ENCODE measurements at regions not wholly inside any gene's neighbourhood (a gene's known extent, or its start where the extent isn't known, plus 50 kb on each side); places are given as distances from the start of the nearest gene placed in this dataset.
A peak's percentile ranks its signal among the peaks of the same experiment; 100 is the strongest.

DNA sequence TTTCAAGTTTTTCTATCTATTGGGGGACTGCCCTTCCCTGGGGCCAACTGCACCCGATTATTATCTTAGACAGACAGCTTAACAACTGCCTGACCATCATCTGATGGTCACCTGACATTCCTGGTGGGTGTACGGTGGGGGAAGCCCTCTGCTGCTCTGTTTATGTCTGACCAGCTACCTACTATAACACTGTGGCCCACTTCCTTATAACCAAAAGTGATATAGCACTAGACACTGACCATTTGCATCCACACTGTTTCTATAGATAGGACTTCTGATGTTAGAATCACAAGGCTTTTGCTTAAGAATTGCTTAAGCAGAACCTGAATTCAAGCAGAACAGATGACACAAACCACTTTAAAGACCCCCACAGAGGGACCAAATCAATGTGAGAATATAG is 110.5 kb upstream of the RAI14 start:
- Histone ChIP-seq H3K4me3 (no peak overlapping the region), H3K27ac (no peak overlapping the region), H3K4me1 (no peaks in the 10 kb centered on the region), H3K9me3 (peaks cover 0 to 17% (median 0%) of the 10 kb centered on the region in 4 donors), H3K36me3 (no peaks in the 10 kb centered on the region), H3K27me3 (no peaks in the 10 kb centered on the region)
- TF ChIP-seq EP300 (IDR thresholded peaks at IDR 0.05) = no peak
- TF ChIP-seq CTCF (IDR thresholded peaks at IDR 0.05) = no peak
- no peak for TF ChIP-seq POLR2A (IDR thresholded peaks at IDR 0.05)
- DNase-seq (ENCODE audit: low spot score in 2 of 2) = no peak
- WGBS, 2 donors = 84 to 88% methylated on average over 2 of the region's 2 CpGs

DNA sequence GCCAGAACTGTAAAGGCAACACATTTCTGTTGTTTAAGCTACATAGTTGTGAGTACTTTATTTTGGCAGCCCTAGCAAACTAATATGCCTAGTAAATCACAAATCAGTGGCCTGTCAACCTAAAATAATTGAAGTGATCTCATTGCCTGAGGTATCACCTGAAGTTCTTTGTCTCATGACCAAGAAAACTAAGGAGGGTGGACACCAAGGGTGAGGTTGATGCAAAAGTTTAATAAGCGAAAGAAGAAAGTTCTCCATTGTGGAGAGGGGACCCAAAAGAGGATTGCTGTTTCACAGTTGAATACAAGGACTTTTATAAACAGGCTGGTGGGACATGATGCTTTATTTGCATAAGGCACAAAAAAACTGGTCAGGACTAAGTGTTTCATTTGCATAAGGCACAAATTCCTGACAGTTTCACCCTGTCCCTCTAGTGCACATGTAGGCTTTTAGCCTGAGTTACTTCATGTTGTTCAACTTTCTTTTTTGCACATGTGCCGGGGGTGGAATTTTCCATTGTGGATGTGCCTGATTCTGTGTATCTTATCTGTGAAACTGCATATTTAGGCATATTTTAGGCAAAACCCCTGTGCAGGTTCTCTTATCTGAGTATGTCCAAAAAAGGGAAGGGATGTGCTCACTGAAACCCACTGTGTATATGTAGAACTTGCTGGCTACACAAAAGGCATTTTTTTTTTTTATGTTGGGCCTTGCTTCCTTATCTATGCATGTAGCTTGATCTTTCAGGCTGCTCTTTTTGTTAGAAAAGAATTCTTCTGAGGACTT is 108.6 kb upstream of the RAI14 start:
- 93 to 99% methylated on average over 2 of the region's 2 CpGs for WGBS, 2 donors
- H3K27me3 ChIP-seq = no peaks in the 10 kb centered on the region
- peaks cover 0 to 17% (median 0%) of the 10 kb centered on the region in 4 donors for H3K9me3 ChIP-seq
- no peak overlapping the region for H3K27ac ChIP-seq
- TF ChIP-seq CTCF (IDR thresholded peaks at IDR 0.05) = no peak
- no peak for TF ChIP-seq EP300 (IDR thresholded peaks at IDR 0.05)
- DNase-seq (ENCODE audit: low spot score in 2 of 2) = no peak
- peaks cover 0 to 10% (median 2%) of the 10 kb centered on the region in 4 donors for H3K4me1 ChIP-seq
- no peaks in the 10 kb centered on the region for H3K36me3 ChIP-seq
- H3K4me3 ChIP-seq = no peak overlapping the region

DNA sequence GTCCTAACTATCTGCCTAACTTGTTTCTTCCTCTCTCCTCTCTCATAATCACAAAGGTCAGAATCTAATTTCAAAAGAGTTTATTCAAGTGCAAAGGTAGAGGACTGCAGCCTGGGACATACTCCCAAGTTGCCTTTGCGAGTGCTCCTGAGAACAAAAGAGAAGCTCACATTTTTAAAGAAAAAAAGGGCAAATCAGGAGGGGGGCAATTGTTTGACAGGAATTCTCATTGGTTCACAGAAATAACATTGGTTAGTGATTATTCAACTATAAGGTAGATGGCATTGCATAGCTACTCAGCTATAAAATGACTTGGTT is 108.1 kb upstream of the RAI14 start:
- Histone ChIP-seq H3K4me1 (peaks cover 0 to 16% (median 2%) of the 10 kb centered on the region in 4 donors), H3K9me3 (peaks cover 0 to 17% (median 0%) of the 10 kb centered on the region in 4 donors), H3K36me3 (no peaks in the 10 kb centered on the region), H3K27me3 (no peaks in the 10 kb centered on the region), H3K4me3 (no peak overlapping the region), H3K27ac (no peak overlapping the region)
- DNase-seq (ENCODE audit: low spot score in 2 of 2) = no peak
- WGBS, 2 donors = 92 to 97% methylated on average over 1 of the region's 1 CpG
- no peak for TF ChIP-seq POLR2A (IDR thresholded peaks at IDR 0.05)
- TF ChIP-seq EP300 (IDR thresholded peaks at IDR 0.05) = no peak
- TF ChIP-seq CTCF (IDR thresholded peaks at IDR 0.05) = no peak

DNA sequence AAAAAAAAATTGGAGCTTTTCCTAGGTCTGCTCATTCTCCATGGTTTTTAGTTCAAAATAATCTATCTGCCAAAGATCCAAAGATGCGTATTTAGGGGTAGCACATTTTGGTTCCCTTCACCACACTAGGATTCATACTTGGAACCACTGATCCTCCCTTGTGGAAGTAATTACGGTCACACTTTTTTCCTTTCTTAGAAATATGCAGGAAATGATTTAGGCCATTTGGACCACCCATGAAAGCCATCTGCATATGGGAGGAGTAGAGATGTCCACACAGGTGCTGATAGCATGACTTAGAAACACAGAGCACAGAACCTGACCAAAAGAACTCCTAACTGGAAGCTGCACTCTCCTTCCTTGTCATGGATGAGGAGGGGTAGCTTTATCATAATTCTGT is 105.9 kb upstream of the RAI14 start:
- Histone ChIP-seq H3K9me3 (peaks cover 0 to under 1% (median 0%) of the 10 kb centered on the region in 4 donors), H3K4me1 (peaks cover 0 to 31% (median 2%) of the 10 kb centered on the region in 4 donors), H3K4me3 (no peak overlapping the region), H3K27ac (no peak overlapping the region), H3K36me3 (no peaks in the 10 kb centered on the region), H3K27me3 (no peaks in the 10 kb centered on the region)
- DNase-seq (ENCODE audit: low spot score in 2 of 2) = peak in 1 of 2 donors; percentile 14
- WGBS, 2 donors = 70 to 75% methylated on average over 2 of the region's 2 CpGs
- no peak for TF ChIP-seq CTCF (IDR thresholded peaks at IDR 0.05)
- TF ChIP-seq POLR2A (IDR thresholded peaks at IDR 0.05) = no peak
- no peak for TF ChIP-seq EP300 (IDR thresholded peaks at IDR 0.05)

GRCh38 chr5:34550964-34551363 is 105.2 kb upstream of the RAI14 start:
- WGBS, 2 donors = 26 to 78% methylated on average over 3 of the region's 3 CpGs
- Histone ChIP-seq H3K36me3 (no peaks in the 10 kb centered on the region), H3K9me3 (no peaks in the 10 kb centered on the region), H3K4me3 (no peak overlapping the region), H3K27ac (no peak overlapping the region), H3K27me3 (no peaks in the 10 kb centered on the region), H3K4me1 (peaks cover 0 to 33% (median 2%) of the 10 kb centered on the region in 4 donors)
- no peak for TF ChIP-seq CTCF (IDR thresholded peaks at IDR 0.05)
- TF ChIP-seq POLR2A (IDR thresholded peaks at IDR 0.05) = no peak
- TF ChIP-seq EP300 (IDR thresholded peaks at IDR 0.05) = no peak
- DNase-seq (ENCODE audit: low spot score in 2 of 2) = no peak

Data from tibial nerve (tissue), 4 donors.